Activated CD8-positive, alpha-beta memory T cell treated with anti-CD3 and anti-CD28 coated beads, Interleukin-2, amount 50 U/mL, for 1 hour (primary cell): ENCODE measurements at regions not wholly inside any gene's neighbourhood (a gene's known extent, or its start where the extent isn't known, plus 50 kb on each side); places are given as distances from the start of the nearest gene placed in this dataset.
"Not testable (repeated sequence)": the region's sequence is repeated elsewhere in the genome, so short reads cannot be mapped to it uniquely, and the experiment has no call there.

Source experiments
- DNase-seq: peaks from one replicate; pipeline ENCODE4 v3.0.0-alpha.2; 2020; ENCODE audit errors: extremely low read depth

GRCh38 chr12:68422956-68423574 lies 90.9 kb upstream of the MDM1 start:
- DNase-seq = no peak

GRCh38 chr12:68425998-68426397 lies 93.8 kb upstream of the MDM1 start:
- DNase-seq = no peak

- DNase-seq = no peak
These were observed 96.0 kb upstream of the MDM1 start for GRCh38 chr12:68428211-68428610.

- no peak for DNase-seq
These were observed 96.8 kb upstream of the MDM1 start for GRCh38 chr12:68428724-68429501.

GRCh38 chr12:68429696-68430095 lies 97.5 kb upstream of the MDM1 start:
- DNase-seq = no peak

GRCh38 chr12:68431786-68432185 lies 99.6 kb upstream of the MDM1 start:
- no peak for DNase-seq

GRCh38 chr12:68432622-68433021 lies 100.5 kb upstream of the MDM1 start:
- DNase-seq = no peak

GRCh38 chr12:68434391-68435298 lies 102.5 kb upstream of the MDM1 start:
- no peak for DNase-seq

- no peak for DNase-seq
These were observed 103.1 kb upstream of the MDM1 start for GRCh38 chr12:68435299-68435637.

- no peak for DNase-seq
These were observed 103.7 kb upstream of the MDM1 start for GRCh38 chr12:68435816-68436215.

GRCh38 chr12:68438601-68439000 lies 106.4 kb upstream of the MDM1 start:
- DNase-seq = no peak

GRCh38 chr12:68439368-68440045 lies 107.3 kb upstream of the MDM1 start:
- no peak for DNase-seq

GRCh38 chr12:68440068-68440581 lies 108.0 kb upstream of the MDM1 start:
- DNase-seq = no peak

GRCh38 chr12:68441167-68441566 lies 109.0 kb upstream of the MDM1 start:
- no peak for DNase-seq

- DNase-seq = not testable (repeated sequence)
These were observed 110.3 kb upstream of the MDM1 start for GRCh38 chr12:68442353-68442972.

GRCh38 chr12:68443695-68444094 lies 111.5 kb upstream of the MDM1 start:
- not testable (repeated sequence) for DNase-seq

GRCh38 chr12:68445824-68446223 lies 113.7 kb upstream of the MDM1 start:
- DNase-seq = no peak

- no peak for DNase-seq
These were observed 114.2 kb upstream of the MDM1 start for GRCh38 chr12:68446384-68446783.

- DNase-seq = no peak
These were observed 115.0 kb upstream of the MDM1 start for GRCh38 chr12:68446901-68447796.

GRCh38 chr12:68447797-68448260 lies 115.7 kb upstream of the MDM1 start:
- no peak for DNase-seq
